C4-2B (cell line): ENCODE measurements at regions not wholly inside any gene's neighbourhood (a gene's known extent, or its start where the extent isn't known, plus 50 kb on each side); places are given as distances from the start of the nearest gene placed in this dataset.

ENCODE experiments used
- ZFX ChIP-seq: fragments of 450-650 bp; IDR thresholded peaks from 2 replicates; pipeline ENCODE4 v1.6.1; 2017
- TF ChIP-seq, protein P1 (sequence below): fragments of 450-650 bp; conservative IDR thresholded peaks from 2 replicates; pipeline ENCODE4 v1.5.1; 2017; ENCODE audit warnings: mild to moderate bottlenecking

DNA sequence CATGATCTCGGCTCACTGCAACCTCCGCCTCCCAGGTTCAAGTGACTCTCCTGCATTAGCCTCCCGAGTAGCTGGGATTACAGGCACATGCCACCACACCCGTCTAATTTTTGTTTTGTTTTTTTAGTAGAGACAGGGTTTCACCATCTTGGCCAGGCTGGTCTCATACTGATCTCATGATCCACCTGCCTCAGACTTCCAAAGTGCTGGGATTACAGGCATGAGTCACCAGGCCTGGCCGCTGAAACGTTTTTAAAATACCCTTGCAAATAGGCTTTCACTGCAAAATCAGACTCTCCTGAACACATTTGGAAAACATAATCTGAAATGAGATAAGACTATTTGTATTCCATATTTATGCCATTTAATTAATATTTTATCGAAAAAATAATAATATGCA, 826.1 kb upstream of the CNTN5 start:
- TF ChIP-seq, protein P1, sequence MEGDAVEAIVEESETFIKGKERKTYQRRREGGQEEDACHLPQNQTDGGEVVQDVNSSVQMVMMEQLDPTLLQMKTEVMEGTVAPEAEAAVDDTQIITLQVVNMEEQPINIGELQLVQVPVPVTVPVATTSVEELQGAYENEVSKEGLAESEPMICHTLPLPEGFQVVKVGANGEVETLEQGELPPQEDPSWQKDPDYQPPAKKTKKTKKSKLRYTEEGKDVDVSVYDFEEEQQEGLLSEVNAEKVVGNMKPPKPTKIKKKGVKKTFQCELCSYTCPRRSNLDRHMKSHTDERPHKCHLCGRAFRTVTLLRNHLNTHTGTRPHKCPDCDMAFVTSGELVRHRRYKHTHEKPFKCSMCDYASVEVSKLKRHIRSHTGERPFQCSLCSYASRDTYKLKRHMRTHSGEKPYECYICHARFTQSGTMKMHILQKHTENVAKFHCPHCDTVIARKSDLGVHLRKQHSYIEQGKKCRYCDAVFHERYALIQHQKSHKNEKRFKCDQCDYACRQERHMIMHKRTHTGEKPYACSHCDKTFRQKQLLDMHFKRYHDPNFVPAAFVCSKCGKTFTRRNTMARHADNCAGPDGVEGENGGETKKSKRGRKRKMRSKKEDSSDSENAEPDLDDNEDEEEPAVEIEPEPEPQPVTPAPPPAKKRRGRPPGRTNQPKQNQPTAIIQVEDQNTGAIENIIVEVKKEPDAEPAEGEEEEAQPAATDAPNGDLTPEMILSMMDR, result no peak
- no peak for TF ChIP-seq ZFX
